Tibial nerve (tissue), 3 donors: ENCODE measurements at regions not wholly inside any gene's neighbourhood (a gene's known extent, or its start where the extent isn't known, plus 50 kb on each side); places are given as distances from the start of the nearest gene placed in this dataset.

Source experiments
- CTCF ChIP-seq, 5 experiments: fragments of 200-600 bp in 3 of 5; fragments of 450-650 bp in 2 of 5; sonication (generic) in 3 of 5; IDR thresholded peaks; one replicate each; pipeline ENCODE4 v1.5.1; 2016 to 2019; ENCODE audit warnings: antibody characterized with exemption in 5 of 5, mild to moderate bottlenecking in 3 of 5, moderate library complexity in 2 of 5
- POLR2A ChIP-seq, 2 donors: fragments of 450-650 bp; IDR thresholded peaks; one replicate each; pipeline ENCODE4 v1.6.1; 2017; ENCODE audit warnings: antibody characterized with exemption in 2 of 2, mild to moderate bottlenecking in 2 of 2, moderate library complexity in 2 of 2

GRCh38 chr15:29382862-29383261 is 113.2 kb upstream of the NSMCE3 start:
- TF ChIP-seq CTCF (IDR thresholded peaks at IDR 0.05) = no peak
- TF ChIP-seq POLR2A (IDR thresholded peaks at IDR 0.05) = no peak
